Choroid plexus epithelial cell (primary cell): ENCODE measurements at regions not wholly inside any gene's neighbourhood (a gene's known extent, or its start where the extent isn't known, plus 50 kb on each side); places are given as distances from the start of the nearest gene placed in this dataset.

ENCODE experiments used
- DNase-seq: peaks from one replicate; pipeline ENCODE4 v3.0.0-alpha.2; 2010; ENCODE audit warnings: low read depth
- H3K4me3 ChIP-seq: 2 replicates; pipeline ENCODE4 v1.5.1; 2011; ENCODE audit warnings: low read depth, mild to moderate bottlenecking, control low read depth, low read length, moderate library complexity
- TF ChIP-seq, protein P1 (sequence below): conservative IDR thresholded peaks from 2 replicates; pipeline ENCODE4 v1.5.1; 2011; ENCODE audit warnings: low read depth, mild to moderate bottlenecking, control low read depth, inconsistent platforms, low read length, moderate library complexity

DNA sequence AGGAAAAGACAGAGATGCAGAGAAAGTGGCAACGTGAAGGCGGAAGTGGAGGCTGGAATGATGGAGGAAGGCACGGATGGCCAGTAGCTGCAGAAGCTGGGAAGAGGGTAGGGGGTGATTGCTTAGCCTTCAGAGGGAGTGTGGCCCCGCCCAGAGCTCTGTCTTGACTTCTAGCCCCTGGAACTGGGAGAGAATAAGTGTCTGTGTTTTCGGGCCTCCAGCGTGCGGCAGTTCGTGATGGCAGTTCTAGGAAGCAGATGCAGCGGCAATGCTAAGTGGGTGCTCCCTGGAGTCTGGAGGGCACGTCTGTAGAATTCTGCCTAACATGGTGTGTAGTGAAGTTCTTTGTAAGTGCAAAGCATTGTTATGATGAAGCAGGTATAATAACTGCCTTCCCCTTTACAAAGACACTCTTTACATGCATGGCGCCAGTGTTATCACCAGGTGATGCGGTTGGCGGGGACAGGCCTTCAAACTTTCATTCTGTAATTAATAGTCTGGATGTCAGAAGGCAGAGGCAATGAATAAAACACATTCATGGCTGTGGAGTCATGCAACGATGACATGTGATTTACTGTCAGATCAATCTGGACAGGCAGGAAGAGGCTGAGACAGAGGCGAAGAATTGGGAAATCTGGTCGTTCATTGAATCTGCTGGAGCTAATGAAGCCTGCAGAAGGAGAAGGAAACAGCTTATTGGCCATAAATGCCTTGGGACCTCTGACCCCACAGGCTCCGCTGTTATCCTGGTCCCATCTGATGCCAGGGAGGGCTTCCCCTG is 228.6 kb downstream of the GLRX3 start:
- no peak for DNase-seq
- no peak overlapping the region for H3K4me3 ChIP-seq
- TF ChIP-seq, protein P1, sequence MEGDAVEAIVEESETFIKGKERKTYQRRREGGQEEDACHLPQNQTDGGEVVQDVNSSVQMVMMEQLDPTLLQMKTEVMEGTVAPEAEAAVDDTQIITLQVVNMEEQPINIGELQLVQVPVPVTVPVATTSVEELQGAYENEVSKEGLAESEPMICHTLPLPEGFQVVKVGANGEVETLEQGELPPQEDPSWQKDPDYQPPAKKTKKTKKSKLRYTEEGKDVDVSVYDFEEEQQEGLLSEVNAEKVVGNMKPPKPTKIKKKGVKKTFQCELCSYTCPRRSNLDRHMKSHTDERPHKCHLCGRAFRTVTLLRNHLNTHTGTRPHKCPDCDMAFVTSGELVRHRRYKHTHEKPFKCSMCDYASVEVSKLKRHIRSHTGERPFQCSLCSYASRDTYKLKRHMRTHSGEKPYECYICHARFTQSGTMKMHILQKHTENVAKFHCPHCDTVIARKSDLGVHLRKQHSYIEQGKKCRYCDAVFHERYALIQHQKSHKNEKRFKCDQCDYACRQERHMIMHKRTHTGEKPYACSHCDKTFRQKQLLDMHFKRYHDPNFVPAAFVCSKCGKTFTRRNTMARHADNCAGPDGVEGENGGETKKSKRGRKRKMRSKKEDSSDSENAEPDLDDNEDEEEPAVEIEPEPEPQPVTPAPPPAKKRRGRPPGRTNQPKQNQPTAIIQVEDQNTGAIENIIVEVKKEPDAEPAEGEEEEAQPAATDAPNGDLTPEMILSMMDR: no peak

DNA sequence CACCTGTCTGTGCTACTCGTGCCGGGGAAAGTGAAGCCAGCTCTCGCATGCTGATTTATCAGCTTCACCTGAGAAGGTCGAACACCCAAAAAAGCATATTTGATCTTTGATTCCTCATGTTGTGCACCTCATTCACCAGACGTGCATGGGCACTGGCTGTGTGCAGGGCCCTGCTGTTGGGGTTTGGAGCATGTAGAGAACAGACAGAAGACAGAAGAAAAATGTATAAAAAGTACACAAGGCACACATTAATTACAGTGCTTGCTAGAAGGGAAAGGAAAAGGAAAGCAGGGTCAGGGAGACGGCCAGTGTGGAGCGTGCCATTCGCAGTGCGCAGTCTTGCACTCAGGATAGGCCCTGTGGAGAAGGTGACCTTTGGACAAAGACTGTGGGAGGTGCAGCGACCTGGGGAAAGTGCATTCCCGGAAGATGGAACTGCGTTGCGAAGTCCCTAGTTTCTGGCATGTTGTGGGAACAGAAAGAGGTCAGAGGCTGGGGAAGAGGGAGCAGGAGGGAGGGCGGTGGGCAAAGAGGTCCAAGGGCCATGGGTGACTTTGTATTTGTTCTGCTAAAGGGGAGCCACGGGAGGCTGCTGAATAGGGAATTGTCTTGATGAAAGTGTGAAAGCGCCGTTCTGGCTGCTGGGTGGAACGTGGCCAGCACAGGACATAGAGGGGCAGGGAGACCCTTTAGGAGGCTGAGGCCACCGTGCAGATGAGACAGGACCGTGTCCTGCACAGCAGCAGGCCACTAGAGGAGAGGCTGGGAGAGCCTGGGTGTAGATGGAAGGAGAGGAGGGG is 232.8 kb downstream of the GLRX3 start:
- no peak overlapping the region for H3K4me3 ChIP-seq
- no peak for DNase-seq

DNA sequence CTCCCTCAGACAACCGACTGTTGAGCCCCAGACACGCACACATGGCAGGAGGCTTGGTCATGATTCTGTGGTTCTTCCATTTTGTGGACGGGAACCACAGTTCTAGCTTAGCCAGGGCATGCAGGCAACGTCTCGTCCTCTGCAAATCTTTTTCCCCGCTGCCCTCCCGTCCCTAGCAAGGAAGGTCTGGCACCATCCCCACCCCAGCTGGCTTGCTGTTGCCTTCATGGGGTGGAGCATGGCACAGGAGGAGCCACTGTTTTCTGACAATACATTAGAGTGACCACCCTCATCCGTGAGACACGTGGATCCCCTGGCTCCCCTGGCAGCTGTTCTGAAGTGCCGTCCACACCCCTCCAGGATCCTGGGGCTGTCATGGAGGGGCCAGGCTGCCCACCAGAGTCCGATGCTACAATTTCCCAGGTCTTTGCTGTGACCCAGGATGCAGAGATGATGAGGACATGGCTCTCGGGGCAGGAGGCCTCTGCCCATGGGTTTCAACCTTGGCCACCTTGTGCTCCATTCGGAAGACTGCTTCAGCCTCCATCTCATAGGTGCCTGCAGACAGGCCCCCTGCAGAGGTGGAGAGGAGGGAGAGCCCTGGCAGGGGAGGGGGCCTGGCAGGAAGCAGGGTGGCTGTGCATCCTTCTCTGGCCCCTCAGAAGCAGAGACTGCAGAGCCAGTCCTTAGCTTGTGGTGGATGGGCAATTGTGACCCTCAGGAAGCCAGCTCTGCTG is 233.6 kb downstream of the GLRX3 start:
- DNase-seq: no peak
- no peak overlapping the region for H3K4me3 ChIP-seq
- TF ChIP-seq, protein P1: no peak

More for the DNA sequence above, 232.8 kb downstream of the GLRX3 start:
- TF ChIP-seq, protein P1: no peak

DNA sequence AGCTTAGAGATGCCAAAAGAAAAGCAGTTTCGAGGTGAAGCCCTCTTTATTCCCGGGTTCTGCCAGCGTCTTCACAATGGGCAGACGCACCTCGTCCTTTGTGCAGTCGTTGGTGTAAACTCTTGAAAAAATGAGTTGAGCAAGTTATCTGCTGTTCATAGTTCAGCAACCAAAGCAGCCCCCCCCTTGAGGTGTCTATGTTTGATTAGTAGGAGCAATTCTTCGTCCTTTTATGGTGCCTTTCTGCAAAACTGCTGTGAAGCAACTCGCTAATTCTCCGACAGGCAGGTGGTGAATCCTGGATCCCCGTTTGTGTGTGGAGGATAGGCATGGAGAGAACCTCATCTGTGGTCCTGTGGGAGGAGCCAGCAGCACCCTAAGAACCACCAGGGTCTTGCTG is 234.5 kb downstream of the GLRX3 start:
- H3K4me3 ChIP-seq: no peak overlapping the region
- TF ChIP-seq, protein P1: no peak
- DNase-seq: no peak

DNA sequence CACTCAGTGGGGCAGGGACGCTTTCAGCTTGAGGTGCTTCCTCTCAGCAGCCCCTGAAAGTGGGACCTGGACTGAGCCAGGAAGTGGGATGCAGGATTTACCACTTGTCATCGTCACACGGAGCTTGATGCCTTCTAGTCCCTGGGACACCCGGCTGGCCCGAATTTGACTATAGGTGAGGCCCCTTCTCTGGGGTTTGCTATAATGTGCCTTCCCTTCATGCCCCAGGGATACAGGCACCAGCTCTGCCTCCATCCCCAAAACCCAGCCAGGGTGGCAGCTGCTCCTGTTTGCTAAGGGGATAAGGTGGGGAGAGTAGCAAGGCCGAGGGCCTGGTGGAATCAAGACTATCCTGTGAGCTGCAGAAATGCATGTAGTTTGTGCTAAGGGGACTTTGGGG is 235.0 kb downstream of the GLRX3 start:
- no peak for DNase-seq
- no peak overlapping the region for H3K4me3 ChIP-seq
- TF ChIP-seq, protein P1: no peak

DNA sequence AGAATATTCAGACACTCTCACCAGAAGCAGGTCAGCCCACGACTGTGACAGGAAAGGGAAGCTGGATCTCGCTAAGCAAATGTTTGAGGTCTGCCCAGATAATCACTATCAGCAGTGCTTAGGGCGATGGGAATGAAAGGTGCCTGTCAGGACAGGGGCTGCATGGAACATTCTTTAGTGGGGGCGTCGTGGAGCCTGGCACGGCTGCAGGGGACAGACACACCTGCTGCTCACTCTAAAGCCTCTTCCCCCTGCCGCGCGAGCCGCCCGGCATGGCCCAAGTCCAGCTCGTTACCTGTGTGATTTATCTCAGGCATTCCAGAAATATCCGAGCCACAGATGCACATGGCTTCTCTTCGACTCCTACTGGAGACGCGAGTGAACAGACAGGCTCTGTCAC is 235.5 kb downstream of the GLRX3 start:
- no peak overlapping the region for H3K4me3 ChIP-seq
- DNase-seq: no peak
- TF ChIP-seq, protein P1: no peak
